K562 (cell line): ENCODE measurements at regions not wholly inside any gene's neighbourhood (a gene's known extent, or its start where the extent isn't known, plus 50 kb on each side); places are given as distances from the start of the nearest gene placed in this dataset.
A peak's percentile ranks its signal among the peaks of the same experiment; 100 is the strongest.

Experiments
- ATAC-seq: fragments of 200-7000 bp; cut with Tn5 transposase; 3 replicates; pipeline ENCODE4 v1.9.1; 2020; ENCODE audit warnings: moderate library complexity
- BruUV-seq: library from RNA; stranded (reverse); fragments of 400-500 nt; replicated peaks from 2 replicates; lab custom pipeline; 2021; lab: Mats Ljungman, UMichigan
- CTCF ChIA-PET: fragments of 300-600 bp; formaldehyde crosslinking; extraction: SDS; loops from one replicate; lab custom pipeline; 2021; ENCODE audit warnings: low intra/inter-chr PET ratio; lab: Yijun Ruan, JAX
- POLR2A ChIA-PET: fragments of 300-600, 350-650 bp; sonication (Branson Sonifier 250); formaldehyde crosslinking; extraction: SDS; loops from one replicate; lab custom pipeline; 2021; ENCODE audit warnings: antibody characterized with exemption, inconsistent platforms; lab: Yijun Ruan, JAX
- DNase-seq, 4 experiments: peaks; one replicate each; pipeline versions ENCODE4 v3.0.0 to v3.0.0-alpha.2; 2011 to 2018; ENCODE audit warnings: low spot score in 3 of 4, mixed read lengths in 3 of 4; ENCODE audit errors: extremely low read depth in 1 of 4
- FAIRE-seq: peaks from 2 replicates; lab custom pipeline; 2011; peaks lifted over from hg19 to GRCh38; lab: Jason Lieb, UNC
- H2AFZ ChIP-seq: 2 replicates; pipeline ENCODE4 v1.6.0; 2011; ENCODE audit warnings: low read depth, low read length, control low read depth, inconsistent platforms
- H3K27ac ChIP-seq: fragments of 200-600 bp; 3 replicates; pipeline ENCODE4 v1.8.0; 2011; ENCODE audit warnings: low read depth, mild to moderate bottlenecking, control low read depth, inconsistent platforms, low read length, moderate library complexity, mixed read lengths; ENCODE audit errors: extremely low read depth
- H3K27me3 ChIP-seq, 2 experiments: fragments of 300-600 bp in 1 of 2; 2 replicates in 1 of 2; 3 replicates in 1 of 2; pipeline versions ENCODE4 v1.6.0 to v1.8.0; 2011; ENCODE audit warnings: inconsistent platforms in 2 of 2, low read length in 2 of 2, mild to moderate bottlenecking in 1 of 2, mixed read lengths in 1 of 2, moderate library complexity in 1 of 2; ENCODE audit not compliant: control insufficient read depth in 2 of 2, insufficient read depth in 2 of 2
- H3K36me3 ChIP-seq: fragments of 300-600 bp; 3 replicates; pipeline ENCODE4 v1.8.0; 2011; ENCODE audit warnings: mild to moderate bottlenecking, low read length, inconsistent platforms; ENCODE audit not compliant: control insufficient read depth, insufficient read depth
- H3K4me1 ChIP-seq, 2 experiments: fragments of 200-600 bp in 1 of 2; replicated peaks in 1 of 2; 2 replicates in 1 of 2; 3 replicates in 1 of 2; pipeline versions ENCODE4 v1.5.1 to v1.8.0; 2011; ENCODE audit warnings: inconsistent platforms in 2 of 2, low read length in 2 of 2, mild to moderate bottlenecking in 1 of 2, mixed read lengths in 1 of 2, moderate library complexity in 1 of 2; ENCODE audit not compliant: control insufficient read depth in 2 of 2, insufficient read depth in 2 of 2
- H3K4me2 ChIP-seq: 2 replicates; pipeline ENCODE4 v1.6.1; 2011; ENCODE audit warnings: low read length, control low read depth, inconsistent platforms, mixed read lengths; ENCODE audit not compliant: insufficient read depth
- H3K4me3 ChIP-seq: fragments of 200-600 bp; sonication (generic), shearing (Covaris generic); 2 replicates; pipeline ENCODE4 v1.5.1; 2016; ENCODE audit warnings: control low read depth, inconsistent platforms
- H3K79me2 ChIP-seq: fragments of 200-600 bp; 3 replicates; pipeline ENCODE4 v1.8.0; 2011; ENCODE audit warnings: low read length, inconsistent platforms; ENCODE audit not compliant: control insufficient read depth, insufficient read depth
- H3K9ac ChIP-seq, 2 experiments: 2 replicates each; pipeline versions ENCODE4 v1.6.0 to v1.6.1; 2011; ENCODE audit warnings: low read depth in 2 of 2, low read length in 2 of 2, control low read depth in 1 of 2, inconsistent platforms in 1 of 2, mild to moderate bottlenecking in 1 of 2, mixed read lengths in 1 of 2; ENCODE audit not compliant: insufficient read depth in 1 of 2
- H3K9me1 ChIP-seq: one replicate; pipeline ENCODE4 v1.6.0; 2011; ENCODE audit warnings: inconsistent platforms, mild to moderate bottlenecking, low read length, moderate library complexity; ENCODE audit not compliant: control insufficient read depth, insufficient read depth
- H3K9me3 ChIP-seq: replicated peaks from 2 replicates; pipeline ENCODE4 v1.5.1; 2011; ENCODE audit warnings: low read depth, low read length, inconsistent platforms; ENCODE audit not compliant: control insufficient read depth, insufficient read depth
- H4K20me1 ChIP-seq: replicated peaks from 2 replicates; pipeline ENCODE4 v1.6.1; 2011; ENCODE audit warnings: low read length, inconsistent platforms, mixed read lengths; ENCODE audit not compliant: control insufficient read depth, insufficient read depth
- ATF1 ChIP-seq, 2 experiments: fragments of 450-650 bp in 1 of 2; IDR thresholded peaks; 2 replicates each; pipeline ENCODE4 v1.6.1; 2016; ENCODE audit warnings: missing compliant biosample characterization in 1 of 2, missing genetic modification characterization in 1 of 2
- CGGBP1 ChIP-seq: fragments of 250-450 bp; sonication (Bioruptor Pico); IDR thresholded peaks from 2 replicates; pipeline ENCODE4 v1.9.0; 2021; ENCODE audit warnings: mild to moderate bottlenecking
- CREBBP ChIP-seq: IDR thresholded peaks from one replicate; pipeline ENCODE4 v1.6.1; 2012; ENCODE audit warnings: low read depth, mild to moderate bottlenecking, control low read depth, inconsistent platforms, low read length
- CREM ChIP-seq: IDR thresholded peaks from 2 replicates; pipeline ENCODE4 v1.6.1; 2014; ENCODE audit warnings: antibody characterized with exemption, low read depth
- DNMT1 ChIP-seq: fragments of 450-650 bp; IDR thresholded peaks from 2 replicates; pipeline ENCODE4 v1.6.1; 2016; ENCODE audit warnings: antibody characterized with exemption, mild to moderate bottlenecking
- E2F5 ChIP-seq: sonication (generic); formaldehyde crosslinking; IDR thresholded peaks from 2 replicates; pipeline ENCODE4 v1.8.0; 2022; ENCODE audit warnings: mild to moderate bottlenecking, missing genetic modification reagents
- FOSL1 ChIP-seq: fragments of 200-800 bp; sonication (Bioruptor generic); conservative IDR thresholded peaks from 2 replicates; pipeline ENCODE4 v1.6.1; 2016; ENCODE audit warnings: missing genetic modification characterization, missing compliant biosample characterization
- FOXP1 ChIP-seq: sonication (generic); formaldehyde crosslinking; IDR thresholded peaks from 2 replicates; pipeline ENCODE4 v1.8.0; 2022; ENCODE audit warnings: mild to moderate bottlenecking, missing genetic modification reagents
- HINFP ChIP-seq: fragments of 450-650 bp; conservative IDR thresholded peaks from 2 replicates; pipeline ENCODE4 v1.6.1; 2016; ENCODE audit warnings: missing genetic modification characterization, low read depth, mild to moderate bottlenecking, control low read depth, missing compliant biosample characterization
- MBD2 ChIP-seq: sonication (generic); IDR thresholded peaks from 2 replicates; pipeline ENCODE4 v1.6.1; 2016; ENCODE audit warnings: low read depth, borderline replicate concordance
- POLR3G ChIP-seq: IDR thresholded peaks from 2 replicates; pipeline ENCODE4 v1.6.1; 2011; ENCODE audit not compliant: insufficient read length, insufficient replicate concordance; ENCODE audit errors: extremely low read depth
- TSC22D4 ChIP-seq: fragments of 450-650 bp; IDR thresholded peaks from 2 replicates; pipeline ENCODE4 v1.6.1; 2016; ENCODE audit warnings: missing genetic modification characterization, missing biosample characterization, control low read depth
- WGBS: fragments of 100-300 bp; shearing (Covaris generic); methylation state at CpG from one replicate; pipeline ENCODE4 v1.1.6; 2016; ENCODE audit warnings: low coverage, mixed read lengths; ENCODE audit not compliant: insufficient coverage; ENCODE audit errors: missing lambda C conversion rate; 5-methylcytosine and 5-hydroxymethylcytosine counted together
- in situ Hi-C: fragments of 300-500 bp; cut with MboI; formaldehyde crosslinking; loops from 4 replicates; pipeline ENCODE4 v1.15.0; 2018; ENCODE audit warnings: inconsistent platforms, mixed read lengths
- intact Hi-C: fragments of 100-400 bp; cut with micrococcal nuclease; formaldehyde crosslinking; loops from 2 replicates; pipeline ENCODE4 v1.14.2; 2022

- TF ChIP-seq FOSL1 (tag) (peak; percentile 43; the same call in 1 of the 2 replicates), E2F5 (CRISPR knock-in tag) (no peak), CREM (no peak), CREBBP (no peak), ATF1 (CRISPR knock-in tag; IDR thresholded peaks at IDR 0.05) (no peak), ATF1 (tag; IDR thresholded peaks at IDR 0.05) (no peak), POLR3G (no peak), CGGBP1 (CRISPR knock-in tag) (no peak), FOXP1 (CRISPR knock-in tag) (no peak)
Measured at GRCh38 chr11:115919341-115920091, 415.3 kb upstream of the CADM1 start (continued).

GRCh38 chr11:115918576-115918975 lies 414.4 kb upstream of the CADM1 start:
- no peak for ATAC-seq
- Histone ChIP-seq H3K9ac (no peak overlapping the region), H3K4me1 (no peaks in the 10 kb centered on the region), H3K9me3 (no peaks in the 10 kb centered on the region), H3K4me2 (no peak overlapping the region), H3K9me1 (no peaks in the 10 kb centered on the region), H3K27ac (no peak overlapping the region), H3K79me2 (no peaks in the 10 kb centered on the region), H4K20me1 (no peaks in the 10 kb centered on the region), H3K27me3 (no peaks in the 10 kb centered on the region), H2AFZ (no peak overlapping the region), H3K36me3 (no peaks in the 10 kb centered on the region), H3K4me3 (no peak overlapping the region)
- WGBS = 8% methylated on average over 2 of the region's 2 CpGs
- no peak for TF ChIP-seq DNMT1
- TF ChIP-seq TSC22D4 (tag) = no peak
- TF ChIP-seq MBD2 = no peak
- TF ChIP-seq HINFP (tag) = no peak
- ChIA-PET POLR2A (no interaction called here), CTCF (no interaction called here)
- no peak for FAIRE-seq
- DNase-seq = no peak
- no TSS peak for BruUV-seq
- in situ Hi-C loops = no loop called here
- intact Hi-C loops = no loop called here
